Stomach (tissue), 4 donors: ENCODE measurements at regions not wholly inside any gene's neighbourhood (a gene's known extent, or its start where the extent isn't known, plus 50 kb on each side); places are given as distances from the start of the nearest gene placed in this dataset.

Experiments
- CTCF ChIP-seq, 7 experiments: fragments of 450-650 bp in 4 of 7; fragments of 200-600 bp in 3 of 7; sonication (generic) in 3 of 7; IDR thresholded peaks; one replicate each; pipeline ENCODE4 v1.5.1; 2016 to 2019; ENCODE audit warnings: antibody characterized with exemption in 7 of 7, control low read depth in 2 of 7, mild to moderate bottlenecking in 1 of 7
- POLR2A ChIP-seq, 4 donors: fragments of 450-650 bp; IDR thresholded peaks; one replicate each; pipeline ENCODE4 v1.6.1; 2016; ENCODE audit warnings: antibody characterized with exemption in 4 of 4, control low read depth in 2 of 4, mild to moderate bottlenecking in 1 of 4, moderate library complexity in 1 of 4

GRCh38 chr14:42802346-42802745, 1195.7 kb downstream of the LRFN5 start:
- TF ChIP-seq CTCF (IDR thresholded peaks at IDR 0.05) (no peak), POLR2A (IDR thresholded peaks at IDR 0.05) (no peak)
